ENCODE measurements at regions not wholly inside any gene's neighbourhood (a gene's known extent, or its start where the extent isn't known, plus 50 kb on each side); places are given as distances from the start of the nearest gene placed in this dataset.

DNA sequence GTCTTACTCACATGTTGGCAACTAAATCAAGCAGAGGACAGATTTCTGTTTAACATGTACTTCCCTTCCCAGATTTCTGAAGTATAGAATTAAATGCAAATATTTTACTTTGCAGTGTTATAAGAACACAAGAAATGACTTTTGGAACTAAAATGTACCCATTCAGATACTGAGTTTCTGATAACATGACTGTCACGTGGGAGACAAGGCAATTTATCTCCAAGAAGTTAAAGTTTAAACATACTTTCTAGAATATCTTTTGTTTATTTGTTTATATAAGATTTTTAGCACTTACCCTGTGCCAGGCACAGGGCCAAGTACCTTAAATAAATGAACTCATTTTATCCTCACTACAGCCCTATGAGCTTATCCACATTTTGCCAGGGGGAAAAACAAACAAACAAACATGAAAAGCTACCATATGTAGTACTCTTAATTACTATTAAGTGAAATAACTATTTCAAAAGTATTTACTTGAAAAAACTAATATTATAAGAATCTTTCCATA is 807.1 kb upstream of the KCND2 start:
- TF ChIP-seq, protein P1, sequence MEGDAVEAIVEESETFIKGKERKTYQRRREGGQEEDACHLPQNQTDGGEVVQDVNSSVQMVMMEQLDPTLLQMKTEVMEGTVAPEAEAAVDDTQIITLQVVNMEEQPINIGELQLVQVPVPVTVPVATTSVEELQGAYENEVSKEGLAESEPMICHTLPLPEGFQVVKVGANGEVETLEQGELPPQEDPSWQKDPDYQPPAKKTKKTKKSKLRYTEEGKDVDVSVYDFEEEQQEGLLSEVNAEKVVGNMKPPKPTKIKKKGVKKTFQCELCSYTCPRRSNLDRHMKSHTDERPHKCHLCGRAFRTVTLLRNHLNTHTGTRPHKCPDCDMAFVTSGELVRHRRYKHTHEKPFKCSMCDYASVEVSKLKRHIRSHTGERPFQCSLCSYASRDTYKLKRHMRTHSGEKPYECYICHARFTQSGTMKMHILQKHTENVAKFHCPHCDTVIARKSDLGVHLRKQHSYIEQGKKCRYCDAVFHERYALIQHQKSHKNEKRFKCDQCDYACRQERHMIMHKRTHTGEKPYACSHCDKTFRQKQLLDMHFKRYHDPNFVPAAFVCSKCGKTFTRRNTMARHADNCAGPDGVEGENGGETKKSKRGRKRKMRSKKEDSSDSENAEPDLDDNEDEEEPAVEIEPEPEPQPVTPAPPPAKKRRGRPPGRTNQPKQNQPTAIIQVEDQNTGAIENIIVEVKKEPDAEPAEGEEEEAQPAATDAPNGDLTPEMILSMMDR (conservative IDR thresholded peaks at IDR 0.05; ENCODE audit: low read length): no peak
- TF ChIP-seq EZH2phosphoT487 (IDR thresholded peaks at IDR 0.05; ENCODE audit: borderline replicate concordance): no peak

All from Loucy (cell line).